Trophoblast cell (in vitro differentiated cells and primary cell): ENCODE measurements at regions not wholly inside any gene's neighbourhood (a gene's known extent, or its start where the extent isn't known, plus 50 kb on each side); places are given as distances from the start of the nearest gene placed in this dataset.
"Not testable (repeated sequence)": the region's sequence is repeated elsewhere in the genome, so short reads cannot be mapped to it uniquely, and the experiment has no call there.

ENCODE experiments used
- DNase-seq, 2 donors: peaks; one replicate each; pipeline ENCODE4 v3.0.0-alpha.2; 2016
- H2AFZ ChIP-seq: 2 replicates; pipeline ENCODE4 v1.6.1; 2013; ENCODE audit warnings: low read length, moderate library complexity, mild to moderate bottlenecking; ENCODE audit not compliant: insufficient read depth, poor library complexity
- H2AK5ac ChIP-seq: 2 replicates; pipeline ENCODE4 v1.6.1; 2013; ENCODE audit warnings: mild to moderate bottlenecking, low read length
- H2BK120ac ChIP-seq: 2 replicates; pipeline ENCODE4 v1.6.1; 2013; ENCODE audit warnings: low read length, mild to moderate bottlenecking, moderate library complexity; ENCODE audit not compliant: insufficient read depth, poor library complexity
- H2BK12ac ChIP-seq: 2 replicates; pipeline ENCODE4 v1.6.1; 2013; ENCODE audit warnings: mild to moderate bottlenecking, low read length, moderate library complexity
- H2BK5ac ChIP-seq: 2 replicates; pipeline ENCODE4 v1.6.1; 2013; ENCODE audit warnings: low read length, low read depth, moderate library complexity, mild to moderate bottlenecking; ENCODE audit not compliant: poor library complexity
- H3K14ac ChIP-seq: 2 replicates; pipeline ENCODE4 v1.6.1; 2013; ENCODE audit warnings: mild to moderate bottlenecking, low read length
- H3K18ac ChIP-seq: 2 replicates; pipeline ENCODE4 v1.6.1; 2013; ENCODE audit warnings: mild to moderate bottlenecking, low read length
- H3K23ac ChIP-seq: 2 replicates; pipeline ENCODE4 v1.6.1; 2013; ENCODE audit warnings: low read length
- H3K27ac ChIP-seq: 2 replicates; pipeline ENCODE4 v1.5.1; 2013; ENCODE audit warnings: low read depth, mild to moderate bottlenecking, inconsistent platforms, low read length, moderate library complexity
- H3K27me3 ChIP-seq: 2 replicates; pipeline ENCODE4 v1.6.1; 2013; ENCODE audit warnings: inconsistent platforms, mild to moderate bottlenecking, low read length, moderate library complexity; ENCODE audit not compliant: insufficient read depth
- H3K36me3 ChIP-seq, 2 experiments: 1 replicate in 1 of 2; 2 replicates in 1 of 2; pipeline ENCODE4 v1.6.1; 2013; ENCODE audit warnings: low read length in 2 of 2, mild to moderate bottlenecking in 2 of 2, moderate library complexity in 1 of 2; ENCODE audit not compliant: insufficient read depth in 2 of 2, control insufficient read depth in 1 of 2
- H3K4ac ChIP-seq: 2 replicates; pipeline ENCODE4 v1.6.1; 2013; ENCODE audit warnings: low read depth, mild to moderate bottlenecking, low read length, moderate library complexity
- H3K4me1 ChIP-seq, 2 experiments: 1 replicate in 1 of 2; 2 replicates in 1 of 2; pipeline ENCODE4 v1.6.1; 2013; ENCODE audit warnings: low read length in 2 of 2, mild to moderate bottlenecking in 2 of 2, moderate library complexity in 1 of 2; ENCODE audit not compliant: insufficient read depth in 2 of 2, control insufficient read depth in 1 of 2
- H3K4me2 ChIP-seq: 2 replicates; pipeline ENCODE4 v1.6.1; 2013; ENCODE audit warnings: inconsistent platforms, mild to moderate bottlenecking, low read length, moderate library complexity
- H3K4me3 ChIP-seq: 2 replicates; pipeline ENCODE4 v1.5.1; 2013; ENCODE audit warnings: mild to moderate bottlenecking, low read depth, low read length, inconsistent platforms
- H3K79me1 ChIP-seq: one replicate; pipeline ENCODE4 v1.6.1; 2013; ENCODE audit warnings: low read length
- H3K79me2 ChIP-seq: 2 replicates; pipeline ENCODE4 v1.6.1; 2013; ENCODE audit warnings: low read length, mild to moderate bottlenecking; ENCODE audit not compliant: control insufficient read depth, insufficient read depth, poor library complexity
- H3K9ac ChIP-seq: 2 replicates; pipeline ENCODE4 v1.6.1; 2013; ENCODE audit warnings: mild to moderate bottlenecking, low read length
- H3K9me3 ChIP-seq: 2 replicates; pipeline ENCODE4 v1.6.1; 2013; ENCODE audit warnings: low read depth, mild to moderate bottlenecking, control low read depth, inconsistent platforms, low read length; ENCODE audit not compliant: insufficient read depth
- H4K12ac ChIP-seq: 2 replicates; pipeline ENCODE4 v1.6.1; 2013; ENCODE audit warnings: low read depth, mild to moderate bottlenecking, low read length, moderate library complexity
- H4K8ac ChIP-seq: 2 replicates; pipeline ENCODE4 v1.6.1; 2013; ENCODE audit warnings: low read depth, mild to moderate bottlenecking, low read length, moderate library complexity
- H4K91ac ChIP-seq: one replicate; pipeline ENCODE4 v1.6.1; 2013; ENCODE audit warnings: low read depth, mild to moderate bottlenecking, low read length, moderate library complexity
- WGBS: extraction: QIAGEN DNeasy Blood & Tissue Kit; methylation state at CpG from one replicate; pipeline ENCODE4 v1.1.7; 2013; ENCODE audit warnings: missing lambda C conversion rate; ENCODE audit not compliant: insufficient read length, insufficient coverage; ENCODE audit errors: extremely low coverage; 5-methylcytosine and 5-hydroxymethylcytosine counted together

DNA sequence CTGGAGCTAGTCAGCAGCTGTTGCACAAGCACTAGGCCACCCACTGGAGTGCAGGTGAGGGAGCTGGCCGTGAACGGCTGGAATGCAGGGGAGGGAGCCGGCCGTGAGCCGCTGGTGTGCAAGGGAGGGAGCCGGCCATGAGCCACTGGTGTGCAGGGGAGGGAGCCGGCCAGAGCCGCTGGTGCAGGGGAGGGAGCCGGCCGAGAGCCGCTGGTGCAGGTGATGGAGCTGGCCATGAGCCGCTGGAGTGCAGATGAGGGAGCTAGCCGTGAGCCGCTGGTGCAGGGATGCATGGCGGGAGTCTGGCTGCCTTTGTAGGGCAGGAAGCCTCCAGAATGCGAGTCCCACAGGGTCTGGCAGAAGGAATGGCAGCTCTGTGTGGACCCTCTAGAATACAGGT lies 1470.0 kb upstream of the DEFB115 start:
- not testable (repeated sequence) for H3K9ac ChIP-seq, H3K79me1 ChIP-seq, H3K4me1 ChIP-seq, H2AFZ ChIP-seq, H3K27me3 ChIP-seq, H4K12ac ChIP-seq, H3K4me2 ChIP-seq, H4K8ac ChIP-seq, H3K36me3 ChIP-seq, H3K18ac ChIP-seq, H2AK5ac ChIP-seq, H3K4ac ChIP-seq, H2BK5ac ChIP-seq, H2BK120ac ChIP-seq, H3K23ac ChIP-seq, H4K91ac ChIP-seq, DNase-seq, H3K27ac ChIP-seq, H3K14ac ChIP-seq, H3K79me2 ChIP-seq, H2BK12ac ChIP-seq, H3K4me3 ChIP-seq
- WGBS, result no CpG with 5 or more reads among the region's 16 CpGs
- H3K9me3 ChIP-seq, result peaks cover 28% of the 10 kb centered on the region

DNA sequence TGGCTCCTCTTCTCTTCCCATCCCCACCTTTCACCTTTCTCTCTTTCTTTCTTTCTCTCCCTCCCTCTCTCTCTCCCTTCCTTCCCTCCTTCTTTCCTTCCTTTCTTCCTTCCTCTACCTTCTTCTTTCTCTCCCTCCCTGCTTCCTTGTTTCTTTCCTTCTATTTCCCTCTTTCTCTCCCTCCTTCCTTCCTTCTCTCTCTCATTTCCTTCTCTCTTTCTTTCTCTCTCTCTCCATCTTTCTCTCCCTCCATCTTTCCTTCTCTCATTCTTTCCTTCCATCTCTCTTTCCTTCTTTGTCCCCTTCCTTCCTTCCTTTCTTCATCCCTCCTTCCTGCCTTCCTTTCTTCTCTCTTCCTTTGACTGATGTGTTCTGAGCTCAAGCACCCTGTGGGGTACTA lies 1467.0 kb upstream of the DEFB115 start:
- no peaks in the 10 kb centered on the region for H3K27me3 ChIP-seq
- H3K23ac ChIP-seq, result no peak overlapping the region
- H3K79me2 ChIP-seq, result no peaks in the 10 kb centered on the region
- H3K27ac ChIP-seq, result no peak overlapping the region
- no peak overlapping the region for H3K4me3 ChIP-seq
- no peak overlapping the region for H3K9ac ChIP-seq
- H3K4ac ChIP-seq, result no peak overlapping the region
- no peak overlapping the region for H3K18ac ChIP-seq
- no peak overlapping the region for H2AK5ac ChIP-seq
- no peaks in the 10 kb centered on the region for H3K36me3 ChIP-seq
- DNase-seq, result no peak
- no peak overlapping the region for H2AFZ ChIP-seq
- peaks cover 24% of the 10 kb centered on the region for H3K9me3 ChIP-seq
- H2BK120ac ChIP-seq, result no peak overlapping the region
- H4K91ac ChIP-seq, result no peak overlapping the region
- no peak overlapping the region for H3K4me2 ChIP-seq
- H3K4me1 ChIP-seq, result no peaks in the 10 kb centered on the region
- no peaks in the 10 kb centered on the region for H3K79me1 ChIP-seq
- no peak overlapping the region for H2BK5ac ChIP-seq
- H4K8ac ChIP-seq, result no peak overlapping the region
- H3K14ac ChIP-seq, result no peak overlapping the region
- no peak overlapping the region for H4K12ac ChIP-seq
- H2BK12ac ChIP-seq, result no peak overlapping the region

DNA sequence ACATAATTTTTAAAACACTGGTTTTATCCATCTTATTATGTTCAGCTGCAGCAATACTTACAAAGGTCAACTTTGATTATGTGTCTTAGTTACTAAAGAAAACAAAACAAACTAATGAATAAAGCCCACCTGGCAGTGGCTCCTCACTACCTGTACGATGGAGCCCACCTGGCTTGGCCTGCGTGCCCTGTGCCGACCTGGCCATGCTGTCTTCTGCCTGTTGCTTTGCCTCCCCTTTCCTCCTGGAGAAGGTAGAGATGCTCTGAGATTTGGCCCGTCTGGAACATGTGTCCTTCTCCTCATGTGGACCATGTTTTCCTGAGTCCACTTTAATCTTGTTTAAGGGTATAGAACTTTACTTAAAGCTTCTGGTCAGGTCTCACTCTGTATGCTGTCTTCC lies 1426.0 kb upstream of the DEFB115 start:
- H2AK5ac ChIP-seq, H3K4ac ChIP-seq, H3K4me1 ChIP-seq, H3K27ac ChIP-seq, H3K18ac ChIP-seq, DNase-seq, H3K79me2 ChIP-seq, H2BK12ac ChIP-seq, H2BK120ac ChIP-seq, H3K4me3 ChIP-seq, H3K4me2 ChIP-seq, H2BK5ac ChIP-seq, H3K27me3 ChIP-seq, H3K9ac ChIP-seq, H4K91ac ChIP-seq, H4K12ac ChIP-seq, H3K14ac ChIP-seq, H3K23ac ChIP-seq, H2AFZ ChIP-seq, H4K8ac ChIP-seq, H3K79me1 ChIP-seq, H3K36me3 ChIP-seq: not testable (repeated sequence)
- H3K9me3 ChIP-seq, result peaks cover 18% of the 10 kb centered on the region
- WGBS, result no CpG with 5 or more reads among the region's 4 CpGs

DNA sequence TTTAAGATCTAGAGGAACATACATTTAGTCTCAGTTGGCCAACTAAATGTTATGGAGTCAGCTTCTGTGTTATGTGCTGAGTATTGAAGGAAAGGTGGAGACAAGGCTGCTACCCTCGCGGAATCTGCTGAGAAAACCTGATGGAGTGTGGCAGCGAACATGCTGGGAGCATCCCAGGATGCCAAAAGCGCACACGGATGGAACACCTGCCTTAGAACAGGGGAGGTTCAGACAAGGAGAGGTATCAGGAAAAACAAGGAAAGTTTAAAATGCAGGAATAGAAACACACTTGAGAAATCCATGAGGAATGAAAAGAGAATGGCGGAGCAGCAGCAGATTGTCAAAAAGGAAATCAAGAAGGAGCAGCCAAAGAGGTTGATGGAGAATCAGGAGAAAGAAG lies 1389.5 kb upstream of the DEFB115 start:
- not testable (repeated sequence) for DNase-seq

DNA sequence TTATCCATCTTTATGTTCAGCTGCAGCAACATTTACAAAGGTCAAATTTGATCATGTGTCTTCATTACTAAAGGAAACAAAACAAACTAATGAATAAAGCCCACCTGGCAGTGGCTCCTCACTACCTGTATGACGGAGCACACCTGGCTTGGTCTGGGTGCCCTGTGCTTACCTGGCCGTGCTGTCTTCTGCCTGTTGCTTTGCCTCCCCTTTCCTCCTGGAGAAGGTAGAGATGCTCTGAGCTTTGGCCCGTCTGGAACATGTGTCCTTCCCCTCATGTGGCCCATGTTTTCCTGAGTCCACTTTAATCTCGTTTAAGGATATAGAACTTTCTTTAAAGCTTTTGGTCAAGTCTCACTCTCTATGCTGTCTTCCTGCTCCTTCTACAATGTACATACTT lies 1388.8 kb upstream of the DEFB115 start:
- H3K4ac ChIP-seq, H2AFZ ChIP-seq, H3K79me2 ChIP-seq: not testable (repeated sequence)

More for the DNA sequence above, 1389.5 kb upstream of the DEFB115 start:
- not testable (repeated sequence) for H2AFZ ChIP-seq, H3K4me1 ChIP-seq, H4K91ac ChIP-seq, H3K9ac ChIP-seq, H3K9me3 ChIP-seq, H3K4ac ChIP-seq, H4K8ac ChIP-seq, H2BK12ac ChIP-seq, H3K27me3 ChIP-seq, H2BK120ac ChIP-seq, H3K18ac ChIP-seq, H2AK5ac ChIP-seq, H3K27ac ChIP-seq, H4K12ac ChIP-seq, H3K4me2 ChIP-seq, H3K14ac ChIP-seq, H3K23ac ChIP-seq, H3K4me3 ChIP-seq, H2BK5ac ChIP-seq, H3K79me2 ChIP-seq, H3K36me3 ChIP-seq, H3K79me1 ChIP-seq
- WGBS, result no CpG with 5 or more reads among the region's 6 CpGs

More for the DNA sequence above, 1388.8 kb upstream of the DEFB115 start:
- DNase-seq, H3K9me3 ChIP-seq, H4K91ac ChIP-seq, H2BK120ac ChIP-seq, H3K27ac ChIP-seq, H3K36me3 ChIP-seq, H3K4me2 ChIP-seq, H3K79me1 ChIP-seq, H4K8ac ChIP-seq, H4K12ac ChIP-seq, H3K4me1 ChIP-seq, H2AK5ac ChIP-seq, H2BK12ac ChIP-seq, H3K4me3 ChIP-seq, H3K14ac ChIP-seq, H3K27me3 ChIP-seq, H3K9ac ChIP-seq, H3K18ac ChIP-seq, H3K23ac ChIP-seq, H2BK5ac ChIP-seq: not testable (repeated sequence)
- no CpG with 5 or more reads among the region's 4 CpGs for WGBS
